Loucy (cell line): ENCODE measurements at regions not wholly inside any gene's neighbourhood (a gene's known extent, or its start where the extent isn't known, plus 50 kb on each side); places are given as distances from the start of the nearest gene placed in this dataset.

Experiments used
- H2AFZ ChIP-seq: fragments of 200-600 bp; sonication (generic); 2 replicates; pipeline ENCODE4 v1.6.0; 2016; ENCODE audit warnings: antibody characterized with exemption, mild to moderate bottlenecking, low read length, moderate library complexity
- H3F3A ChIP-seq: fragments of 200-600 bp; 2 replicates; pipeline ENCODE4 v1.6.0; 2016; ENCODE audit warnings: antibody characterized with exemption, low read depth, mild to moderate bottlenecking
- H3K27me3 ChIP-seq: fragments of 200-600 bp; sonication (generic); 2 replicates; pipeline ENCODE4 v1.6.1; 2014; ENCODE audit warnings: low read length, mild to moderate bottlenecking; ENCODE audit not compliant: insufficient read depth, poor library complexity, severe bottlenecking
- H3K36me3 ChIP-seq: fragments of 200-600 bp; sonication (generic); 2 replicates; pipeline ENCODE4 v1.6.1; 2016; ENCODE audit warnings: low read length; ENCODE audit not compliant: insufficient read depth
- H3K4me1 ChIP-seq: fragments of 200-600 bp; sonication (generic); 2 replicates; pipeline ENCODE4 v1.5.1; 2014; ENCODE audit warnings: low read length, mild to moderate bottlenecking; ENCODE audit not compliant: insufficient read depth, poor library complexity, severe bottlenecking
- H3K4me2 ChIP-seq: fragments of 200-600 bp; sonication (generic); 2 replicates; pipeline ENCODE4 v1.6.0; 2014; ENCODE audit warnings: antibody characterized with exemption, low read length, low read depth, mild to moderate bottlenecking; ENCODE audit not compliant: poor library complexity, severe bottlenecking
- H3K4me3 ChIP-seq: fragments of 200-600 bp; sonication (generic); 2 replicates; pipeline ENCODE4 v1.5.1; 2014; ENCODE audit warnings: low read length, mild to moderate bottlenecking, mixed read lengths; ENCODE audit not compliant: poor library complexity, severe bottlenecking
- H3K79me2 ChIP-seq: fragments of 200-600 bp; sonication (generic); 2 replicates; pipeline ENCODE4 v1.6.1; 2014; ENCODE audit warnings: low read length; ENCODE audit not compliant: insufficient read depth
- H3K9ac ChIP-seq: fragments of 200-600 bp; sonication (generic); 2 replicates; pipeline ENCODE4 v1.6.0; 2014; ENCODE audit warnings: mild to moderate bottlenecking, low read depth, low read length, moderate library complexity; ENCODE audit not compliant: poor library complexity, severe bottlenecking
- H3K9me2 ChIP-seq: fragments of 200-600 bp; sonication (generic); replicated peaks from 2 replicates; pipeline ENCODE4 v1.6.1; 2016; ENCODE audit warnings: low read depth, low read length, mixed read lengths
- H3K9me3 ChIP-seq: fragments of 200-600 bp; sonication (generic); 2 replicates; pipeline ENCODE4 v1.6.1; 2014; ENCODE audit warnings: mild to moderate bottlenecking, antibody characterized with exemption, low read length, low read depth; ENCODE audit not compliant: insufficient read depth
- H4K20me1 ChIP-seq: fragments of 200-600 bp; sonication (generic); 2 replicates; pipeline ENCODE4 v1.6.0; 2014; ENCODE audit warnings: antibody characterized with exemption, low read length, mild to moderate bottlenecking; ENCODE audit not compliant: insufficient read depth, poor library complexity, severe bottlenecking
- EZH2phosphoT487 ChIP-seq: fragments of 200-600 bp; IDR thresholded peaks from 2 replicates; pipeline ENCODE4 v1.6.1; 2018; ENCODE audit warnings: antibody characterized with exemption, mild to moderate bottlenecking, moderate library complexity, borderline replicate concordance
- TF ChIP-seq, protein P1 (sequence below): fragments of 200-600 bp; sonication (generic); conservative IDR thresholded peaks from 2 replicates; pipeline ENCODE4 v1.5.1; 2014; ENCODE audit warnings: mild to moderate bottlenecking, antibody characterized with exemption, low read length

- no peaks in the 10 kb centered on the region for H3F3A ChIP-seq
- no peaks in the 10 kb centered on the region for H4K20me1 ChIP-seq
- no peak overlapping the region for H3K4me3 ChIP-seq
- no peaks in the 10 kb centered on the region for H3K79me2 ChIP-seq
- peaks cover 3% of the 10 kb centered on the region; the same call in 1 of the 2 replicates for H3K9me3 ChIP-seq
- no peak overlapping the region for H3K4me2 ChIP-seq
- TF ChIP-seq, protein P1, sequence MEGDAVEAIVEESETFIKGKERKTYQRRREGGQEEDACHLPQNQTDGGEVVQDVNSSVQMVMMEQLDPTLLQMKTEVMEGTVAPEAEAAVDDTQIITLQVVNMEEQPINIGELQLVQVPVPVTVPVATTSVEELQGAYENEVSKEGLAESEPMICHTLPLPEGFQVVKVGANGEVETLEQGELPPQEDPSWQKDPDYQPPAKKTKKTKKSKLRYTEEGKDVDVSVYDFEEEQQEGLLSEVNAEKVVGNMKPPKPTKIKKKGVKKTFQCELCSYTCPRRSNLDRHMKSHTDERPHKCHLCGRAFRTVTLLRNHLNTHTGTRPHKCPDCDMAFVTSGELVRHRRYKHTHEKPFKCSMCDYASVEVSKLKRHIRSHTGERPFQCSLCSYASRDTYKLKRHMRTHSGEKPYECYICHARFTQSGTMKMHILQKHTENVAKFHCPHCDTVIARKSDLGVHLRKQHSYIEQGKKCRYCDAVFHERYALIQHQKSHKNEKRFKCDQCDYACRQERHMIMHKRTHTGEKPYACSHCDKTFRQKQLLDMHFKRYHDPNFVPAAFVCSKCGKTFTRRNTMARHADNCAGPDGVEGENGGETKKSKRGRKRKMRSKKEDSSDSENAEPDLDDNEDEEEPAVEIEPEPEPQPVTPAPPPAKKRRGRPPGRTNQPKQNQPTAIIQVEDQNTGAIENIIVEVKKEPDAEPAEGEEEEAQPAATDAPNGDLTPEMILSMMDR: no peak
- no peak for TF ChIP-seq EZH2phosphoT487
- no peak overlapping the region for H3K9ac ChIP-seq
- no peaks in the 10 kb centered on the region for H3K27me3 ChIP-seq
- H3K9me2 ChIP-seq: no peaks in the 10 kb centered on the region
- H2AFZ ChIP-seq: no peak overlapping the region
- no peaks in the 10 kb centered on the region for H3K36me3 ChIP-seq
- H3K4me1 ChIP-seq: no peaks in the 10 kb centered on the region
Measured at GRCh38 chr1:5570931-5571330, 421.3 kb downstream of the NPHP4 start.

- Histone ChIP-seq H3F3A (no peaks in the 10 kb centered on the region), H3K27me3 (no peaks in the 10 kb centered on the region)
- TF ChIP-seq EZH2phosphoT487: no peak
- TF ChIP-seq, protein P1: no peak
Measured at GRCh38 chr1:5568321-5568720, 423.9 kb downstream of the NPHP4 start.

DNA sequence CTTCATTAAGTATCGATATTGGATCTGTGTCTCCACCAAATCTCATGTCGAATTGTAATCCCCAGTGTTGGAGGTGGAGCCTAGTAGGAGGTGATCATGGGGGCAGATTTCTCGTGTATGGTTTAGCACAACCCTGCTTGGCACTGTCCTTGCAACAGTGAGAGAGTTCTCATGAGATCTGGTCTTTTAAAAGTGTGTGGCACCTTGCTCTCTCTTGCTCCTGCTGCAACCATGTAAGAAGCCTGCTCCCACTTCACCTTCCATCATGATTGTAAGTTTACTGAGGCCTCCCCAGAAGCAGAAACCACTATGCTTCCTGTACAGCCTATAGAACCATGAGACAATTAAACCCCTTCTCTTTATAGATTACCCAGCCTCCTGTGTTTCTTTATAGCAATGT lies 424.4 kb downstream of the NPHP4 start:
- no peaks in the 10 kb centered on the region for H3K36me3 ChIP-seq
- H3K79me2 ChIP-seq: no peaks in the 10 kb centered on the region
- no peak overlapping the region for H3K9ac ChIP-seq
- H4K20me1 ChIP-seq: no peaks in the 10 kb centered on the region
- no peak for TF ChIP-seq EZH2phosphoT487
- TF ChIP-seq, protein P1: no peak
- no peak overlapping the region for H2AFZ ChIP-seq
- no peaks in the 10 kb centered on the region for H3K27me3 ChIP-seq
- H3K4me3 ChIP-seq: no peak overlapping the region
- H3K9me3 ChIP-seq: peaks cover 7% of the 10 kb centered on the region; the same call in 1 of the 2 replicates
- H3K4me1 ChIP-seq: no peaks in the 10 kb centered on the region
- H3K9me2 ChIP-seq: no peaks in the 10 kb centered on the region
- no peaks in the 10 kb centered on the region for H3F3A ChIP-seq
- no peak overlapping the region for H3K4me2 ChIP-seq

More at GRCh38 chr1:5568321-5568720, 423.9 kb downstream of the NPHP4 start:
- Histone ChIP-seq H3K4me1 (no peaks in the 10 kb centered on the region), H3K79me2 (no peaks in the 10 kb centered on the region), H3K9me2 (no peaks in the 10 kb centered on the region), H2AFZ (no peak overlapping the region), H4K20me1 (no peaks in the 10 kb centered on the region), H3K9ac (no peak overlapping the region), H3K36me3 (no peaks in the 10 kb centered on the region), H3K9me3 (peaks cover 7% of the 10 kb centered on the region; the same call in 1 of the 2 replicates), H3K4me3 (no peak overlapping the region), H3K4me2 (no peak overlapping the region)
